IPS-11a (cell line): ENCODE measurements at regions not wholly inside any gene's neighbourhood (a gene's known extent, or its start where the extent isn't known, plus 50 kb on each side); places are given as distances from the start of the nearest gene placed in this dataset.

Source experiments
- H3K4me3 ChIP-seq: one replicate; pipeline ENCODE4 v1.5.1; 2013; ENCODE audit warnings: low read depth, low read length, control low read depth

DNA sequence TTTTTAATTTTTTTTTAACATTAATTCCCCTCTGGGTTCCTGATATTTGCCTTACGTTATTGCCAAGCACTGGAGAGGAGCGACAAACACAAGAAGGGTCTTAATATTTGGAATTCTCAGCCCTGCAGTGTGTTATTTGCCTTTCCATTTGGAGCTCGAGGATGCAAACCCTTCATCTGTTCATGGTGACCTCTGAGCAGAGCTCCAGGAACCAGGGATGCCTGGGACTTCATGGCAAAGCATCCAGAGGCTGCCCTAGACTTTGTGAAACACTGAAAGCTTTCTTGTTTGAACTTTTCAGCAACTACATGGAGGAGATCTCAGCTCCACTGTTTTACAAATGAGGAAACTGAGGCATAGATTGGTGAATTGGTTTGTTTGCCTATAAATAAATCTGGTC is 254.2 kb downstream of the CBLN1 start:
- no peak overlapping the region for H3K4me3 ChIP-seq

DNA sequence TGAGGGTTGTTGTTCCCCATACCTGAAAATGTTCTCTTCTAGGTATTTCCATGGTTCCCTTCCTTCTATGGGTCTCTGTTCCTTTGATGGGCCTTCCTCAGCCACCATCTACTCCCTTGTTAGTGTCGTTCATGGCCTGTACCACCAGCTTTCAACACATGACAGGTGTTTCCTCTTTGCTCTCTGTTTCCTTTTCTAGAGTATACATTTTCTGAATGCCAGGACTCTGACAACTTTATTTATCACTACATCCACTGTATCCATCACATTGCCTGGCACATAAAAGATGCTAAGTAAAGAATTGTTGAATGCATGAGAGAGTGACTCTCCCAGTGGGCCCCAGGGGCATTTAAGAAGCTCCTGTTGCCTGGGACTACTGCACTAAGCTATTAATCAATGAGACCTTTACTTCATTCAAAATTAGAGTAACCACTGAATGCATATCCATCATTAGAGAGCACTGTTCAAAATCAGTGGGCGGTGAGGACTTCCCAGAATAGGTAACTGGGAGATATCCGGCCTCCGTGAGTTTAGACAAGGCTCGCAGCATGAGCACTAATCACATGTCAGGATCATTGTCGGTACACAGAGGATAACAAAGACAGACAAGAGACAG is 255.0 kb downstream of the CBLN1 start:
- H3K4me3 ChIP-seq = no peak overlapping the region

DNA sequence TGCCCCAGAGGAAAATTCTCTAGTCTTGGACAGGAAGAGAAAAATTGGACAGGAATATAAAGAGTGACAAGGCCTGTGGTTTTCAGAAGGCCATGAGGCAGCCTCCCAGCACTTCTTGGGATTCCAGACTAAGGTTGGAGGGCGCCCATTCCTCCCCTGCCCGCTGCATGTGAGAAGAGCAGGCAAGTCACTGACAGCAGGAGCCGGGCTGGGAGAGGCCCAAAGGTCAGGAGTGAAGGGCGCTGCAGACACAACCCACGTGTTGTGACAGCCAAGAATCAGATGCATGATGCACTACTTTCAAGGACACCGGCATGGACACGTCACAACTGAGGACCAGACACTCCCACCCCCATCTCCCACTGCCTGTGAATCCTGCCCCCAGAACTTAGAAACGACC is 256.7 kb downstream of the CBLN1 start:
- H3K4me3 ChIP-seq = no peak overlapping the region

DNA sequence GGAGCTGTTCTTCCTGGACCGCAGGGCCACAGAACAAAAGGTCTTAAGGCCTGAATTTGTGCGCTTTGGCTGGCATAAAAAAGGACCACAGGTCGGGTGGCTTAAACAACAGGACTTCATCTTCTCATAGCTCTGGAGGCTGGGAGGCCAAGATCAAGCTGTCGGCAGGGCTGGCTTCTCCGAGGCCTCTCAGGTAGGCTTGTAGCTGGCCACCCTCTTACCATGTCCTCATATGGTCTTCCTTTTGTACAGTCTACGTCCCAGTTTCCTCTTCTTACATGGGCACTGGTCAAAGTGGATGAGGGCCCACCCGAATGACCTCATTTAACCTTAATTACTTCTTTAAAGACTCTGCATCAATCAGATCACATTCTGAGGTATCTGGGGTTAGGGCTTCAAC is 257.6 kb downstream of the CBLN1 start:
- no peak overlapping the region for H3K4me3 ChIP-seq

DNA sequence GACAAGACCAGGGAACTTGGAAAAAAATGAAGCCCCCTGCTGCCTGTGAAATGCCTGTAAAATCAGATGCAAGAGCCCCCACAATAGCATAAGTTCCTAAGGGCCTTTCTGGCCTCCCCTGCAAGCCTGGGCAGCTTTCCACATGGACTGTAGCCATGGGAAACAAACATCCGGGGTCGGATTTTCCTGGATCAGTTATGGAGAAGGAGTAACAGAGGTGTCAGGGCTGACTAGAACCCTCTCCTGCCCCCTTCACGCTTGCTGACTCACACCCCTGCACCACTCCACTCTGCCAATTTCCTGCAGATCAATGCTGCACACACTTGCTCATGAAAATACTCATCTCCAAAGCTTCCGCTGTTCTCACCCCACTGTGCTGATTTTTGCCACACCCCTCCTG is 258.6 kb downstream of the CBLN1 start:
- no peak overlapping the region for H3K4me3 ChIP-seq

DNA sequence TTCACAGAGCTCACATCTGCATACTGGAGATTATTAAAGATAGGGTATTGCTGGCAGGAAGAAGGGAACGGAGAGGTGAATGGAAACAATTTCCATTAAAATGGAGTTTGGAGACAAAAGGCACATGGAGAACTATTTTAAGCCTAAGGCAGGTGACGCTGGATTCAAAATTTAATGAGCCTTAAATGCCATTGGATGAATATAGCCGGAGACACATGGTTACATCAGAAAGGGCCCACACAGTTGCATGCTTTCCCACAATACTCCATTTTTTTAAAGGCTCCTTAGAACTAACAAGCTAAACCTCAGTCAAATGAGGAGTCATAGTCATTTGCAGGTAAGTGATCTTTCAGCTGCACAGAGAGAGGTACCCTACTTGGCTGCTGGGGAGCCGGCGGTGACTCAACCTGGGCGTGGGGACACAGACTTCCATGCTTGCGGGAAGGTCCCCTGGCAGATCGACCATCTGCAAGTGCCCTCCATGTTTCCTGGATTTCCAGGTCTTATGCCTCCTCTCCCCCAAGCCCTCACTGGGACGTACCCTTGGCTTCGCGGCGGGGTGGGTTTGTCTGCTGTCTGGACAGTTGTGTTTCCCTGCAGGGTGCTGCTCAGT is 259.2 kb downstream of the CBLN1 start:
- no peak overlapping the region for H3K4me3 ChIP-seq

DNA sequence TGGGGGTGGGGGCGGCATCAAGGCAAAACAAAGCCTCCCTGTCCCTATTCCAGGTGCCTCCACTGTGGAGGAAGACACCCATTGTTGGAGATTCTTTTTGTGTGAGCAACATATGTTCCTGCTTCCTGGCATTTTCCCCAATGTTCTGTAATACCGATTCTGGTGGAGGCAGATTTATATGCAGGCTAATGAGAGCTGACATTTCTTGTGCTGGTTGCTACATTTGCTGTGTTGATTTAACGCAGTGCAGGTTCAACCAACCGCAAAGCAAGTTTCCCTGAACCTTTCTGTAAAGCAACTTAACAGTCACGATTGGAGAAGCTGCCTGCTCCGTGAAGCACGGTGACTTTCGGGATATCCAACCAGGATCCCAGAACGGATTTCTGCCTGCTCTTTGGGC is 260.5 kb downstream of the CBLN1 start:
- H3K4me3 ChIP-seq = no peak overlapping the region

DNA sequence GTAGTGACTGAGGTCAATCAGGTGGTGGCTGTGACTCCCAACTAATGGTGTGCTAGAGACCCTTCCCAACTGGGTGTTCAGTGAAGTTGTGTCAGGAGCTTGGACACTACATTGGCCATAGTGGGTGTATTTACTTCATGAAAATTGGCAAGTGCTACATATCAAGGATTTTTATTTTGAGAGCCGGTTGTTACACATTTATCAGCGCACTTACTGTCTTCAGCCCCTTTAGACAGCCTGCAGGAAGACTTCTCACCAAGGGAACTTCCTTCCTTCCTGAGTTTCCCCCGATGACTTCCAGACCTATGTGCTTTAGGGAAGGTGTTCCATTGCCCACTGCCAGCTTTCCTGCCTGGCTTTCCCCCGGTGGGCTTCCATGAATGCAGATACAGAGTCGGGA is 261.2 kb downstream of the CBLN1 start:
- H3K4me3 ChIP-seq = no peak overlapping the region

DNA sequence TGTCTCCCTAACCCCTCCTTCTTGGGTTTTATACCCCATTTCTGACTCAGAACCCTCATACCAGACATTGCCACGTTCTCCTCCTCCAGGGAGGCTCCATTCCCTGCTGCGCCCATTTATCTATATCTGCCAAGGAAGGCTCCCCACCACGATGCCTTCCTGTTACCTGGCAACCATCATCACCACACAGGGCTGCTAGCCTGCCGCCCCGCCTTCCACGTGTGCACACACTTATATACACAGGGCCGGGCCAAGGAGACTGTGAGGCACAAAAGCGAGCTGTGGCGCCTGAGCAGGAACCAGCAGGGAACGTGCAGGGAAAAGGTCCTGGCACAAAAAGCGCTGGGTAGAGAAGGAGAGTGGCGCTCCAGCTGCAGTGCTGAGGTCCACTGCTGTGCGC is 261.8 kb downstream of the CBLN1 start:
- no peak overlapping the region for H3K4me3 ChIP-seq

DNA sequence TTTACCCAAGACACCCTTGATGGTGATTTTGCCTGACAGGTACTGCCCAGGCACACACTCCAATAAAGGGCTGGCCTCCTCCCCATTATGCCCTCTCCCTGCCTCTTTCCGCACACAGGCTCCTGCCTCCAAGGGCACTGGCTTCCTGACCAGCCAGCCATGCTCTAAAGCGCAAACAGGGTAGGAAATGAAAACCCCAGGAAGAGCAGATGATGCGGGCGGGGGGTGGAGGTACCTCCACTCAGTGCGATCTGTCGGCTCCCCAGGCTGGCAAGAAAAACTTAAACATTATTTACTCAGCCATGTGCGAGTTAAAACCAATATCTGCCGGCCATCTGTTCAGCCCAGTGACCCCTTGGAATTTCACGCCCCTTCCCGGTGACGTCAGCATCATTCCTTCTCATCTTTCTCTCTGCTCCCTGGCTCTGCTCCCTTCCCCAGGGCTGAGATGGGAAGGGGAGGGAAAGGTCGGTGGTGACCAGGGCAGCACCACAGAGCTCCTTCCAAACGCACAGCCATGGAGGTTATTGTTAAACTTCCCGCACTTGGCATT is 262.5 kb downstream of the CBLN1 start:
- H3K4me3 ChIP-seq = no peak overlapping the region

DNA sequence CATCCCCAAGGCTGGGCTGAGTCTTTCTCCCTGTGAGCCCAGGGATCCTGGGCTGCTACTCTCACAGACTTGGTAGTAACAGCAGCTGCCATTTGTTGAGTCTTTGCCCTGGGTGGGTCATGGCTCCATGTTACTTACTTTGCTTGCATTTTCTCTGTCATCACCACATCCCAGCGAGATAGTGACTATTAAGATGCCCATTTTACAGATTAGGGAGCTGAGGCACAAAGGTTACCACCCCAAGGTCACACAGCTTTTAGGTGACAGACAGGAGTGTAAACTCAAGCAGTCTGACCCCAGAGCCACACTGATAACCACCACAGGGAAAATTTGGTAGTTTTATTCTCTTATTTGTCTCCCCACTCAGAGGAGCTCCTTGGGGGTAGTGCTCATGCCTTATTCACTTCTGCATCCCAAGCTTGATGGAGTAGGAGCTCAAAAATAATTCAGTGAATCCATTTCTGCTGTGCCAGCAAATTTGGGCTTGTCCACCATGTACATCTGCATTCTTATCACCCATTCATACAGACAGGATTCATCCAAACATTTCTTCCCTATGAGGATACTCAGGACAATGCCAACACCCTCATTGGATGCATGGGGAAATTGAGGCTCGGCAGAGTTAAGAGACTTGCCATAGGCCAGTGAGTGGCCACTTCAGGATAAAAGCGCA is 263.2 kb downstream of the CBLN1 start:
- no peak overlapping the region for H3K4me3 ChIP-seq

DNA sequence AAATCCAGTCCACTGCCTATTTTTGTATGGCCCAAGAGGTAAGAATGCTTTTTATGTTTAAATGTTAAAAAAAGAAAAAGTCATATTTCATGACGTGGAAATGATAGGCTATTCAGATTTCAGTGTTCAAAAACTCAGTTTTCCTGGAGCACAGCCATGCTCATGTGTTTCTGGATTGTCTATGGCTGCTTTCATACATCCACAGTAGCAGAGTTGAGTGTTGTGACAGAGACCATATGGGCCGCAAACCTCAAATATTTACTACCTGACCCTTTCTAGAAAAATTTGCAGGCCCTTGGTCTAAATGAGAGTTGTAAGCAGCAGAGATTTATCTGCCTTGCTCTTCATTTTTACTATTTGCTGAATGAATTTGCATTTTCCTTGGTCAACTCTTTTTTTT is 264.1 kb downstream of the CBLN1 start:
- H3K4me3 ChIP-seq = no peak overlapping the region

DNA sequence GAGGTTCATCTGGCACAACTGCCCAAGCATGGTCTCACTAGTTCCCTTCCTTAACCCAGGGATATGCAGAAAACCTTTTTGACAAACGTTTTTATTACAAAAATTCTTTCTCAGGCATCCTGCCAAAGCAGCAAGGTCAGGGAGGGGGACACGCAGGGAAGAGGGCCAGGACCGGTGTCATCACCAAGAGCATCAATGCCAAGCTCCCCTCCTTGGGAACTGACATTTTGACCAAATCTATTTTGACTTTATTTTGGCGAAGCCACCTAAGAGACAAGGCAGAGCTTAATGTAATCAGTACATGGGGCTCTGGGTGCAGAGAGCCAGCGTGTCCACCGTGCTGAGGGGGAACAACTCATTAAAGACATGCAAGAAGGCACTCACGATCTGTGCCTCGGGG is 265.2 kb downstream of the CBLN1 start:
- H3K4me3 ChIP-seq = no peak overlapping the region

DNA sequence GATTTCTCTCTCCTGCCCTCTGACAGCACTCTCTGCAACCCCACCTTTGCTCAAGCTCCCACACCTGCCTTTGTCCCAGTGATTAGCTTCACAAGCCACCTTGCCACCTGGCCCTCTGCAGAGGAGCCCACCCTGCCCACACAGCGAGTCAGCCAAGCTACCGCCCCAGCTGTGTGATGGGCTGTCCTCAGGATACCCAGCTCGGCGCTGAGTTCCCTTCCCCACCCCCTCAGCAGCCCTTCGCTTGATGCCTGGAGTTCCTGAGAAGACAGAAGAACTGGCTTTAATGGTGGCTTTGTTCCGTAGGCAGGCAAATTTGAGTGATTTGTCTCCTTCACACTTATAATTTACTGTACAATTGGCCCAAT is 266.4 kb downstream of the CBLN1 start:
- no peak overlapping the region for H3K4me3 ChIP-seq

DNA sequence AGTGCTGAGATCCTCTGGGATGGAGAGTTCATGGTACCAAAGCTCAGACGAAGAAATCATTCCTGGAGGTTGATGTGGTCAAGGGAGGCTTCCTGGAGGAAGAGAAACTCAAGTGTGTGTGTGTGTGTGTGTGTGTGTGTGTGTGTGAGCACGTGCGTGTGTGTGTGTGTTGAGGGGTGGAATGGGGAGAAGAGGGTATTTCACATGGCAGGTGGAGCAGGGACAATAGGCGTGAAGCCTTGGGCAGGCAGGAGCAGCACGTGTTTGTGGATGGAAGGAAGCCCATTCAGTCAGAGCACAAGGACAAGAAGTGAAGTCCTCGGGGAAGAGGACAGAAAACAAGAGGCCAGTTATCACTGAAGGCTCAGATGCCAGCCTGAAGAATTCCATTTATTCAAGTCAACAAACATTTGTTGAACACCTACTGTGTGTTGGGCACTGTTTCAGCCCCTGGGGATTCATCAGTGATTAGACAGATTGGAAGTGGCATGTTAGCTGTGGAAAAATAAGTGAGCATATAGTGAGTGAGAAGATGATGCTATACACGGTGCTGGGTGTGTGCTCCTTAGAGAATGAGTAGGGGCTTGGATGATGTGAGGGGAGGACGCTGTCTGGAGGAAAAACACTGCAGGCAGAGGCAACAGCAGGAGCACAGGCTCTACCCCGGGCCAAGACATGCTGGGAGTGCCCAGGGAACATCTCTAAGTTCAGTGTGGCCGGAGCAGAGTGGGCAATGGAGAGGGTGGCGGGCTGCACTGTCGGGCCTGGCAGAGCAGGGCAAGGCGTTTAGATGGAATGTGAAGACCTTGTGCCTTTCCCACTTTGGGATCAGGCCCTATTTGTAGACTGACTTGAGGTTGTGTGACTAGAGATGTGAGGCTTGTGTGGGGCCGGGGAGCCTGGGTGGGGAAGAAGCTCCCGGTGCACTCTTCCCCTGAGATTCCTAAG is 267.1 kb downstream of the CBLN1 start:
- H3K4me3 ChIP-seq = no peak overlapping the region

DNA sequence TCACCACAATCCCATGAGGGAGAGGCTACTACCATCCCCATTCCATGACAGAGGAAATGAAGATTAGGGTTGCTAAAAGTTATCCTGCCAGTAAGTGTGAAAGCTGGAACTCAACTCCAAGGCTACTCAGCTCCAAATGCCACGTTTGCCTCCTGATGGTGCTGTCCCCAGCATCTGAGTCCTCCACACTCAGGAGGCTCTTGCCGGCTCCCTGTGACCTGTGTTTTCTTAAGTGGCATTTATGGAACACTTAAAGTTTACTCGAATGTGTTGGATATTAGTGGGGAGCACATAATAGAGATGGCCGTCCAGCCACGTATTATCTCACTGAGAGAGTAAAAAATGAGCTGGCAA is 267.9 kb downstream of the CBLN1 start:
- H3K4me3 ChIP-seq = no peak overlapping the region

DNA sequence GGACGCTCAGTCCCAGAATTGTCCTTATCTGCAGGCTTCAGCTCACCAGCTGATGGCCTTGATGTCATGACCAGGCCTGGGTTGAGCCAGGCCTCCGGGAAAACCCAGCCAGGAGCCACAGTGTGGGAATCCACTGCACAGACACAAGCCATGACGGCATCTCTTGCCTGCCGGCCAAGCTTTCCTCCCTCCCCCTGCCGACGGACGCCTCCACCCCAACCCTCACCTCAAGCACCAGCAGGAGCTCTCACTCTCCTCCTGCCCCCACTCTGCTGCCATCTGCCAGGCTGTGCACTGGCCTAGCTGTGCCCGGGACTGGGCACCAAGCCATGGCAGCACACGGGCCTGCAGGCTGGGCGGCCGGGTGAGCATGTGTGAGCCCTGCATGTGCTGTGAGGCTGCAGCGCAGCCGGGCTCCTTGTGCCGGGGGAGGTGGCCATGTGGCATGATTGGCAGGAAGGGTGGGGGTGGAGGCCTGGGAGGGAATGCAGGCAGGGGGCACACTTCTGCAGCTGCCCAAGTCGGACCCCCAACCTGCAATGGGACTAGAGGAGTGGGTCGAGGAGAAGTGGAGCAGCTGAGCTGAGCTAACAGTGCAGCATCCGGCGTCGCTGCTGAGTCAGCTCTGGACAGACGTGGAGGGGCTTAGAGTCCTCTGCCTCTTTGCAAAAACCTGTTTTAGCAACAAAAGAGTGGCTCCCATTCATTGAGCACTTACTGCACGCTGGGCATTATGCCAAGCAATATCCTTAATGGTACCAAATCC is 268.5 kb downstream of the CBLN1 start:
- H3K4me3 ChIP-seq = no peak overlapping the region

DNA sequence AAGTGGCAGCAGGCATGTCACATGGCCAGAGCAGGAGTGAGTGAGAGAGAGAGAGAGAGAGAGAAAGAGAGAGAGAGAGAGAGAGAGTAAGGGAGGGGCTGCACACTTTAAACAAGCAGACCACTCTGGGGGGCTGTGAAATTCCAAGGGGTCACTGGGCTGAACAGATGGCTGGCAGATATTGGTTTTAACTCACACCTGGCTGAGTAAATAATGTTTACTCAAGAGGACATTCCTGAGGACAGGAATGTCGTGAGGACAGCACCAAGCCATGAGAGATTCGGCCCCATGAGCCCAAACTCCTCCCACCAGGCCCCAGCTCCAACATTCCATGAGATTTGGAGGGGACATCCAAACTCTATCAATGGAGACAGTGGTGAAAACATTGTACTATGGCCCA is 269.7 kb downstream of the CBLN1 start:
- no peak overlapping the region for H3K4me3 ChIP-seq

DNA sequence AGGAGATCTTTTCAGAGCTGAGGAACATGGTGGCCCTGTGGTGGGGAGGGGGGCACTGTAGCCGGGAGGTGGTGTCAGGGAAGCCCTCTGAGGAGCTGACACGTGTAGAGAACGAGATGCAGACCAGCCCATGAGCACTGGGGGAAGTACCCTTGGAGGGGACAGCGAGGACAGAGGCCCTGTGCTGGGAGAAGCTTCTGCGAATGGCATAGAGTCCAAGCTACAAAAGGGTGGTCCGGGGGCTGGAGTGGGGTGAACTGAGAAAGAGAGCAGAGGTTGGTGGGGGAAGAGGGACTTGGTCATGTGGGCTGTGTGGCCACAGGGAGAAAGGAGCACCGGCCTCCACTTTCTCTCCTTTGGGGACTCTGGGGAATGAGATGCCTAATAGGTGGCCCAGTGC is 270.8 kb downstream of the CBLN1 start:
- no peak overlapping the region for H3K4me3 ChIP-seq

DNA sequence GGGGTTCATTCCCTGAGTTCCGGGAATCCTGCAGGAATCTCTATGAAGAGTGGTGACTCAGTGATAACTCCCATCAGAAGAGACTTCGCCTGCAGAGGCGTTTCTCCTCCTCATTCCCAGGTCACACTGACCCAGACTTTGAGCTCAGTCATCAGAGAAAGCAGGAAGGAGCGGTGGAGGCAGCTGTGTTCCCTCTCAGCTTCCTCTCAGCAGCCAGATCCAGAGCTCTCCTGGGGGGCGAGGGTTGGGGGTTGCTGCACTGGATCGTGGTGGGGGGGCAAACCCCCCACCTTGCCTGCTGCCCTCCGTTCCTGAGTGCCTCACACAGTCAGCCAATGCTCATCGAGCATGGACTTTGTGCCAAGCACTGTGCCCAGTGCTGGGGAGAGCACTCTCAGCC is 271.2 kb downstream of the CBLN1 start:
- H3K4me3 ChIP-seq = no peak overlapping the region

DNA sequence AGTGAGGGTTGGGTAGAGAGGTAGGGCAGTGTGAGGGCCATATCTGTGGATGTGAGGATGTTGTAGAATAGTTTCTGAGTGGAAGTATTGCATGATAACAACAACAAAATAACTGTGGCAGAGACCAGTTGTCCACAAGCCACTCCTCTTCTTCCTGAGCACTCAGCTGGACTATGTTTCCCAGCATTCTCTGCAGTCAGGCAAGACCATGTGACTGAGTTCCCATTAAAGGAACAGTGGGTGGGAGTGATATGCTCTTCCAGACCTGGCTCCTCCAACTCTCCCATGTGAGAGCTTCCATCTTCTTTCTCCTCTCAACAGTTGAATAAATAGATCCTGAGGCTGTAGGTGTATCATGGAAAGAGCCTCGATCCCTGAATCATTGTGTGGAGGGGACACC is 272.4 kb downstream of the CBLN1 start:
- no peak overlapping the region for H3K4me3 ChIP-seq
